IMR-90 (cell line): ENCODE measurements at regions not wholly inside any gene's neighbourhood (a gene's known extent, or its start where the extent isn't known, plus 50 kb on each side); places are given as distances from the start of the nearest gene placed in this dataset.

Experiments used
- ATAC-seq: fragments of 200-7000 bp; cut with Tn5 transposase; 2 replicates; pipeline ENCODE4 v1.9.1; 2020; ENCODE audit warnings: low read depth, mild to moderate bottlenecking, moderate library complexity
- BruUV-seq: library from RNA; stranded (reverse); fragments of 400-500 nt; replicated peaks from 2 replicates; lab custom pipeline; 2021; lab: Mats Ljungman, UMichigan
- CTCF ChIA-PET: fragments of 300-600 bp; formaldehyde crosslinking; extraction: SDS; loops from one replicate; lab custom pipeline; 2021; ENCODE audit warnings: antibody characterized with exemption; lab: Yijun Ruan, JAX
- POLR2A ChIA-PET: fragments of 300-600 bp; sonication (Branson Sonifier 250); formaldehyde crosslinking; loops from one replicate; lab custom pipeline; 2022; ENCODE audit warnings: antibody characterized with exemption; ENCODE audit not compliant: unreplicated experiment; lab: Charles Lee
- DNase-seq: peaks from one replicate; pipeline ENCODE4 v3.0.0; 2013
- H2AFZ ChIP-seq: replicated peaks from 2 replicates; pipeline ENCODE3; 2013; ENCODE audit warnings: low read length, mild to moderate bottlenecking; ENCODE audit not compliant: poor library complexity
- H2AK5ac ChIP-seq: 2 replicates; pipeline ENCODE4 v1.6.1; 2013; ENCODE audit warnings: low read depth, low read length, inconsistent platforms
- H2AK9ac ChIP-seq: replicated peaks from 2 replicates; pipeline ENCODE3; 2013; ENCODE audit warnings: mild to moderate bottlenecking, low read depth, low read length, moderate library complexity; ENCODE audit not compliant: poor library complexity
- H2BK120ac ChIP-seq: 2 replicates; pipeline ENCODE4 v1.6.1; 2013; ENCODE audit warnings: low read depth, low read length, inconsistent platforms
- H2BK15ac ChIP-seq: 3 replicates; pipeline ENCODE4 v1.6.1; 2013; ENCODE audit warnings: low read depth, low read length, inconsistent platforms
- H2BK20ac ChIP-seq: 2 replicates; pipeline ENCODE4 v1.6.1; 2013; ENCODE audit warnings: low read depth, mild to moderate bottlenecking, inconsistent platforms, low read length, moderate library complexity
- H2BK5ac ChIP-seq: 2 replicates; pipeline ENCODE4 v1.6.1; 2013; ENCODE audit warnings: mild to moderate bottlenecking, low read depth, low read length, inconsistent platforms; ENCODE audit not compliant: poor library complexity, severe bottlenecking
- H3K14ac ChIP-seq: replicated peaks from 2 replicates; pipeline ENCODE4 v1.6.1; 2013; ENCODE audit warnings: low read depth, low read length, inconsistent platforms
- H3K18ac ChIP-seq: 2 replicates; pipeline ENCODE4 v1.6.1; 2013; ENCODE audit warnings: low read depth, low read length, control low read depth
- H3K23ac ChIP-seq: 2 replicates; pipeline ENCODE4 v1.6.1; 2013; ENCODE audit warnings: low read depth, low read length, inconsistent platforms
- H3K27ac ChIP-seq: 2 replicates; pipeline ENCODE4 v1.5.1; 2013; ENCODE audit warnings: mild to moderate bottlenecking, control low read depth, low read length; ENCODE audit not compliant: insufficient read depth
- H3K27me3 ChIP-seq: 2 replicates; pipeline ENCODE4 v1.6.1; 2013; ENCODE audit warnings: low read length; ENCODE audit not compliant: control insufficient read depth, insufficient read depth
- H3K36me3 ChIP-seq: 2 replicates; pipeline ENCODE4 v1.6.1; 2013; ENCODE audit warnings: low read length, mixed read lengths; ENCODE audit not compliant: control insufficient read depth, insufficient read depth
- H3K4ac ChIP-seq: 2 replicates; pipeline ENCODE4 v1.6.1; 2013; ENCODE audit warnings: low read depth, low read length, inconsistent platforms
- H3K4me1 ChIP-seq: 2 replicates; pipeline ENCODE4 v1.6.1; 2013; ENCODE audit warnings: low read length, mixed read lengths; ENCODE audit not compliant: control insufficient read depth, insufficient read depth
- H3K4me2 ChIP-seq: 2 replicates; pipeline ENCODE4 v1.6.1; 2013; ENCODE audit warnings: low read depth, mild to moderate bottlenecking, control low read depth, low read length, moderate library complexity
- H3K4me3 ChIP-seq: 2 replicates; pipeline ENCODE4 v1.5.1; 2013; ENCODE audit warnings: low read depth, mild to moderate bottlenecking, control low read depth, low read length, moderate library complexity; ENCODE audit not compliant: insufficient read depth
- H3K56ac ChIP-seq: 2 replicates; pipeline ENCODE4 v1.6.1; 2013; ENCODE audit warnings: low read length, inconsistent platforms; ENCODE audit not compliant: insufficient read depth; ENCODE audit errors: extremely low read depth
- H3K79me1 ChIP-seq, 2 experiments: 2 replicates each; pipeline ENCODE4 v1.6.1; 2013; ENCODE audit warnings: low read length in 2 of 2, inconsistent platforms in 1 of 2, low read depth in 1 of 2
- H3K9ac ChIP-seq: 2 replicates; pipeline ENCODE4 v1.6.1; 2013; ENCODE audit warnings: low read depth, low read length, control low read depth
- H3K9me1 ChIP-seq: 2 replicates; pipeline ENCODE4 v1.6.1; 2013; ENCODE audit warnings: low read length, inconsistent platforms; ENCODE audit not compliant: insufficient read depth
- H3K9me3 ChIP-seq: 2 replicates; pipeline ENCODE4 v1.6.1; 2013; ENCODE audit warnings: low read length; ENCODE audit not compliant: control insufficient read depth, insufficient read depth
- H4K20me1 ChIP-seq: 2 replicates; pipeline ENCODE4 v1.6.1; 2013; ENCODE audit warnings: low read length, inconsistent platforms; ENCODE audit not compliant: insufficient read depth
- H4K5ac ChIP-seq: 2 replicates; pipeline ENCODE4 v1.6.1; 2013; ENCODE audit warnings: mild to moderate bottlenecking, low read depth, low read length, control low read depth
- H4K8ac ChIP-seq, 2 experiments: 2 replicates each; pipeline ENCODE4 v1.6.1; 2013; ENCODE audit warnings: low read depth in 2 of 2, low read length in 2 of 2, control low read depth in 1 of 2, inconsistent platforms in 1 of 2
- H4K91ac ChIP-seq: 2 replicates; pipeline ENCODE4 v1.6.1; 2013; ENCODE audit warnings: low read depth, low read length, inconsistent platforms; ENCODE audit not compliant: insufficient read depth
- BHLHE40 ChIP-seq: fragments of 150-350 bp; IDR thresholded peaks from 2 replicates; pipeline ENCODE4 v1.6.1; 2016; ENCODE audit warnings: mild to moderate bottlenecking, low read depth, low read length
- CHD1 ChIP-seq: IDR thresholded peaks from 2 replicates; pipeline ENCODE4 v1.6.1; 2012; ENCODE audit warnings: low read depth, low read length, improper control_type of control experiment
- FOS ChIP-seq: fragments of 150-350 bp; IDR thresholded peaks from 2 replicates; pipeline ENCODE4 v1.6.1; 2016; ENCODE audit warnings: low read depth, low read length
- MAZ ChIP-seq: IDR thresholded peaks from 2 replicates; pipeline ENCODE4 v1.6.1; 2012; ENCODE audit warnings: low read depth, mild to moderate bottlenecking, low read length, improper control_type of control experiment, moderate library complexity, borderline replicate concordance
- RAD21 ChIP-seq: IDR thresholded peaks from 2 replicates; pipeline ENCODE4 v1.6.1; 2012; ENCODE audit warnings: low read length, improper control_type of control experiment
- RCOR1 ChIP-seq: IDR thresholded peaks from 2 replicates; pipeline ENCODE4 v1.6.1; 2012; ENCODE audit warnings: mild to moderate bottlenecking, low read length, improper control_type of control experiment; ENCODE audit not compliant: insufficient replicate concordance
- RFX5 ChIP-seq: IDR thresholded peaks from 2 replicates; pipeline ENCODE4 v1.8.0; 2012; ENCODE audit warnings: low read depth, mild to moderate bottlenecking, low read length, moderate library complexity
- SMC3 ChIP-seq: fragments of 150-350 bp; IDR thresholded peaks from 2 replicates; pipeline ENCODE4 v1.6.1; 2016; ENCODE audit warnings: low read depth, mild to moderate bottlenecking, antibody characterized with exemption, low read length, moderate library complexity
- WGBS, 2 experiments: methylation state at CpG; one replicate each; pipeline versions ENCODE4 v1.1.5 to v1.1.7; 2013; ENCODE audit warnings: missing lambda C conversion rate in 2 of 2; ENCODE audit not compliant: insufficient read length in 1 of 2; ENCODE audit errors: extremely low coverage in 2 of 2; 5-methylcytosine and 5-hydroxymethylcytosine counted together
- dilution Hi-C: fragments of 300-500 bp; cut with HindIII; formaldehyde crosslinking; loops from one replicate; pipeline ENCODE4 v1.14.3; 2018; ENCODE audit warnings: low sequenced_read_pairs; ENCODE audit not compliant: unreplicated experiment
- in situ Hi-C: fragments of 300-500 bp; cut with MboI; formaldehyde crosslinking; loops from 3 replicates; pipeline ENCODE4 v1.14.3; 2019; ENCODE audit warnings: low sequenced_read_pairs, inconsistent platforms, mixed read lengths
- intact Hi-C: fragments of 100-400 bp; cut with micrococcal nuclease; formaldehyde crosslinking; loops from 2 replicates; pipeline ENCODE4 v1.10.0; 2022
- TF ChIP-seq, protein P1 (sequence below): conservative IDR thresholded peaks from 2 replicates; pipeline ENCODE4 v1.5.1; 2012; ENCODE audit warnings: mild to moderate bottlenecking, low read depth, low read length, improper control_type of control experiment
- TF ChIP-seq, protein P2 (sequence below): fragments of 150-350 bp; IDR thresholded peaks from 2 replicates; pipeline ENCODE4 v1.6.1; 2016; ENCODE audit warnings: low read depth, mild to moderate bottlenecking, low read length, moderate library complexity, borderline replicate concordance

DNA sequence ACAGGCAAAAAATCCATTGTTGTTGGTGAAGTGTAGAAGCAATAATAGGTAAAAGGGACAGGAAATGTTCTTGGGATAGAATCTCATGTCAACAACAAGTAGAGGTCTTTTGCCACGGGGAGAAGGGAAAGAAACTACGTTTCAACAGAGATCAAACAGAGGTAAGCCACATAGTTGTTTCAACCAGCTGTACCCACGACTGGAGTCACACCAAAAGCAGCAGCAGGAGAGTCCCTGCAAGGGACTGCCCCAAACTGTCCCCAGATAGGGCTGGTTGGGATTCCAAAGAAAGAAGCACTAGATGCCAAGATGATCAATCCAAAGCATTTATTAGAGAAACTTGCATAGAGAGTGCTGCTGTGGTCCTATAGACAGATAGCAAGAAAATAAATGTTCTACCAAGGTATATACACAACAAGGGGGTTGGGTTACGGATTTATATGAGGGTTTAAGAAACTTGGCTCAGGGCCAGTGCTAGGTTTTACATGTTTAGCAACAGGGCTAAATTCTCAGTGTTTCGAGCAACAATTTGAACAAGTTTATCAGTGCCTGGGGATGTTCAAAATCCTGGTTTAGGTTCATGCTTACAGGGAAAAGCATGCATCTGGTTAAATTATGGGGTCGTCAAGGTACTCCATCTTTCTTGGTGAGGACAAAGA lies 466.5 kb downstream of the MMUT start:
- no peak overlapping the region for H2AK9ac ChIP-seq
- ATAC-seq, result no peak
- H3K23ac ChIP-seq, result no peak overlapping the region
- no peak overlapping the region for H2BK120ac ChIP-seq
- no peak for DNase-seq
- no peak overlapping the region for H3K56ac ChIP-seq
- ChIA-PET CTCF (no interaction called here), POLR2A (no interaction called here)
- no peak overlapping the region for H3K4me2 ChIP-seq
- H4K20me1 ChIP-seq, result no peaks in the 10 kb centered on the region
- BruUV-seq, result no TSS peak
- dilution Hi-C loops, result no loop called here
- no peak overlapping the region for H2AK5ac ChIP-seq
- no peak overlapping the region for H3K4me3 ChIP-seq
- H2BK20ac ChIP-seq, result no peak overlapping the region
- H3K27ac ChIP-seq, result no peak overlapping the region
- TF ChIP-seq MAZ (no peak), RAD21 (no peak), CHD1 (no peak), BHLHE40 (no peak), FOS (no peak), SMC3 (no peak), RFX5 (no peak), RCOR1 (no peak)
- TF ChIP-seq, protein P1, sequence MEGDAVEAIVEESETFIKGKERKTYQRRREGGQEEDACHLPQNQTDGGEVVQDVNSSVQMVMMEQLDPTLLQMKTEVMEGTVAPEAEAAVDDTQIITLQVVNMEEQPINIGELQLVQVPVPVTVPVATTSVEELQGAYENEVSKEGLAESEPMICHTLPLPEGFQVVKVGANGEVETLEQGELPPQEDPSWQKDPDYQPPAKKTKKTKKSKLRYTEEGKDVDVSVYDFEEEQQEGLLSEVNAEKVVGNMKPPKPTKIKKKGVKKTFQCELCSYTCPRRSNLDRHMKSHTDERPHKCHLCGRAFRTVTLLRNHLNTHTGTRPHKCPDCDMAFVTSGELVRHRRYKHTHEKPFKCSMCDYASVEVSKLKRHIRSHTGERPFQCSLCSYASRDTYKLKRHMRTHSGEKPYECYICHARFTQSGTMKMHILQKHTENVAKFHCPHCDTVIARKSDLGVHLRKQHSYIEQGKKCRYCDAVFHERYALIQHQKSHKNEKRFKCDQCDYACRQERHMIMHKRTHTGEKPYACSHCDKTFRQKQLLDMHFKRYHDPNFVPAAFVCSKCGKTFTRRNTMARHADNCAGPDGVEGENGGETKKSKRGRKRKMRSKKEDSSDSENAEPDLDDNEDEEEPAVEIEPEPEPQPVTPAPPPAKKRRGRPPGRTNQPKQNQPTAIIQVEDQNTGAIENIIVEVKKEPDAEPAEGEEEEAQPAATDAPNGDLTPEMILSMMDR, result no peak
- TF ChIP-seq, protein P2, sequence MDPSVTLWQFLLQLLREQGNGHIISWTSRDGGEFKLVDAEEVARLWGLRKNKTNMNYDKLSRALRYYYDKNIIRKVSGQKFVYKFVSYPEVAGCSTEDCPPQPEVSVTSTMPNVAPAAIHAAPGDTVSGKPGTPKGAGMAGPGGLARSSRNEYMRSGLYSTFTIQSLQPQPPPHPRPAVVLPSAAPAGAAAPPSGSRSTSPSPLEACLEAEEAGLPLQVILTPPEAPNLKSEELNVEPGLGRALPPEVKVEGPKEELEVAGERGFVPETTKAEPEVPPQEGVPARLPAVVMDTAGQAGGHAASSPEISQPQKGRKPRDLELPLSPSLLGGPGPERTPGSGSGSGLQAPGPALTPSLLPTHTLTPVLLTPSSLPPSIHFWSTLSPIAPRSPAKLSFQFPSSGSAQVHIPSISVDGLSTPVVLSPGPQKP, result no peak
- no peaks in the 10 kb centered on the region for H3K27me3 ChIP-seq
- no peak overlapping the region for H2BK5ac ChIP-seq
- intact Hi-C loops, result no loop called here
- no peak overlapping the region for H4K5ac ChIP-seq
- H4K8ac ChIP-seq, result no peak overlapping the region
- no peaks in the 10 kb centered on the region for H3K9me1 ChIP-seq
- in situ Hi-C loops, result no loop called here
- 80% methylated on average over 1 of the region's 6 CpGs; no CpG with 5 or more reads in 1 of the 2 experiments for WGBS, 2 experiments
- no peak overlapping the region for H3K4ac ChIP-seq
- no peaks in the 10 kb centered on the region for H3K79me1 ChIP-seq
- no peaks in the 10 kb centered on the region for H3K36me3 ChIP-seq
- no peaks in the 10 kb centered on the region for H3K9me3 ChIP-seq
- H3K4me1 ChIP-seq, result no peaks in the 10 kb centered on the region
- H2BK15ac ChIP-seq, result no peak overlapping the region
- H3K9ac ChIP-seq, result no peak overlapping the region
- peak overlapping the region; percentile 54 for H2AFZ ChIP-seq
- no peak overlapping the region for H3K14ac ChIP-seq
- no peak overlapping the region for H3K18ac ChIP-seq
- no peak overlapping the region for H4K91ac ChIP-seq
